C4-2B (cell line): ENCODE measurements at regions not wholly inside any gene's neighbourhood (a gene's known extent, or its start where the extent isn't known, plus 50 kb on each side); places are given as distances from the start of the nearest gene placed in this dataset.
"Not testable (repeated sequence)": the region's sequence is repeated elsewhere in the genome, so short reads cannot be mapped to it uniquely, and the experiment has no call there.

ENCODE experiments used
- H3K27ac ChIP-seq: fragments of 450-650 bp; 2 replicates; pipeline ENCODE4 v1.5.1; 2017
- CTCF ChIP-seq: fragments of 450-650 bp; conservative IDR thresholded peaks from 2 replicates; pipeline ENCODE4 v1.5.1; 2017; ENCODE audit warnings: mild to moderate bottlenecking
- ZFX ChIP-seq: fragments of 450-650 bp; IDR thresholded peaks from 2 replicates; pipeline ENCODE4 v1.6.1; 2017

- H3K27ac ChIP-seq, result no peak overlapping the region
- TF ChIP-seq ZFX (no peak), CTCF (no peak)
Measured at GRCh38 chr5:113692466-113692865, 179.0 kb downstream of the YTHDC2 start.

- TF ChIP-seq CTCF, result no peak
- no peak for TF ChIP-seq ZFX
Measured at GRCh38 chr5:113692891-113693457, 179.5 kb downstream of the YTHDC2 start.

GRCh38 chr5:113693701-113694100 is 180.2 kb downstream of the YTHDC2 start:
- TF ChIP-seq ZFX (no peak), CTCF (no peak)
- no peak overlapping the region for H3K27ac ChIP-seq

More at GRCh38 chr5:113692891-113693457, 179.5 kb downstream of the YTHDC2 start:
- no peak overlapping the region for H3K27ac ChIP-seq

- TF ChIP-seq CTCF (no peak), ZFX (no peak)
Measured at GRCh38 chr5:113694576-113694975, 181.1 kb downstream of the YTHDC2 start.

GRCh38 chr5:113703266-113703665 is 189.8 kb downstream of the YTHDC2 start:
- no peak for TF ChIP-seq ZFX
- no peak overlapping the region for H3K27ac ChIP-seq

More at GRCh38 chr5:113694576-113694975, 181.1 kb downstream of the YTHDC2 start:
- H3K27ac ChIP-seq, result no peak overlapping the region

GRCh38 chr5:113705657-113706056 is 192.2 kb downstream of the YTHDC2 start:
- H3K27ac ChIP-seq, result no peak overlapping the region
- TF ChIP-seq CTCF (no peak), ZFX (no peak)

- no peak overlapping the region for H3K27ac ChIP-seq
- TF ChIP-seq CTCF (no peak), ZFX (no peak)
Measured at GRCh38 chr5:113713051-113713450, 199.6 kb downstream of the YTHDC2 start.

- H3K27ac ChIP-seq, result not testable (repeated sequence)
Measured at GRCh38 chr5:113715921-113716320, 202.4 kb downstream of the YTHDC2 start.
